B cell (primary cell): ENCODE measurements at regions not wholly inside any gene's neighbourhood (a gene's known extent, or its start where the extent isn't known, plus 50 kb on each side); places are given as distances from the start of the nearest gene placed in this dataset.

Experiments used
- ATAC-seq: fragments of 200-7000 bp; cut with Tn5 transposase; one replicate; pipeline ENCODE4 v1.10.0; 2021; ENCODE audit warnings: low read depth, mild to moderate bottlenecking, moderate number of reproducible peaks, moderate library complexity
- CTCF ChIA-PET: fragments of 350-600 bp; sonication (Branson Sonifier 250); formaldehyde crosslinking; loops from one replicate; lab custom pipeline; 2021; ENCODE audit warnings: antibody characterized with exemption, inconsistent platforms; lab: Charles Lee
- POLR2A ChIA-PET: fragments of 350-600 bp; sonication (Branson Sonifier 250); formaldehyde crosslinking; loops from one replicate; lab custom pipeline; 2021; ENCODE audit warnings: antibody characterized with exemption; lab: Charles Lee
- DNase-seq: peaks from one replicate; pipeline ENCODE4 v3.0.0; 2013
- H2AFZ ChIP-seq: 2 replicates; pipeline ENCODE4 v1.6.1; 2012; ENCODE audit warnings: mild to moderate bottlenecking, low read depth, low read length; ENCODE audit not compliant: insufficient read depth, poor library complexity, severe bottlenecking
- H3K27ac ChIP-seq, 2 donors: 1 replicate in 1 of 2; 2 replicates in 1 of 2; pipeline ENCODE4 v1.5.1; 2012 to 2013; ENCODE audit warnings: low read length in 2 of 2, mild to moderate bottlenecking in 2 of 2, moderate library complexity in 1 of 2
- H3K27me3 ChIP-seq, 4 experiments: fragments of 200-600 bp in 1 of 4; sonication (generic) in 1 of 4; replicated peaks in 1 of 4; 1 replicate in 2 of 4; 2 replicates in 2 of 4; pipeline versions ENCODE4 v1.6.1 to v1.7.0; 2013 to 2016; ENCODE audit warnings: low read length in 3 of 4, mild to moderate bottlenecking in 2 of 4, mixed read lengths in 1 of 4, moderate library complexity in 1 of 4; ENCODE audit not compliant: insufficient read depth in 4 of 4, control insufficient read depth in 3 of 4; ENCODE audit errors: control extremely low read depth in 1 of 4
- H3K36me3 ChIP-seq, 2 experiments: replicated peaks in 1 of 2; 1 replicate in 1 of 2; 2 replicates in 1 of 2; pipeline versions ENCODE4 v1.6.1 to v1.7.1; 2013; ENCODE audit warnings: low read length in 1 of 2; ENCODE audit not compliant: insufficient read depth in 2 of 2, control insufficient read depth in 1 of 2; ENCODE audit errors: control extremely low read depth in 1 of 2, extremely low read depth in 1 of 2
- H3K4me1 ChIP-seq, 2 donors: fragments of 200-600 bp in 1 of 2; sonication (generic) in 1 of 2; 1 replicate in 1 of 2; 2 replicates in 1 of 2; pipeline versions ENCODE4 v1.5.1 to v1.6.1; 2013 to 2017; ENCODE audit warnings: low read length in 2 of 2; ENCODE audit not compliant: control insufficient read depth in 2 of 2, insufficient read depth in 2 of 2
- H3K4me2 ChIP-seq: replicated peaks from 2 replicates; pipeline ENCODE3; 2012; ENCODE audit warnings: mild to moderate bottlenecking, low read depth, low read length; ENCODE audit not compliant: poor library complexity, severe bottlenecking
- H3K4me3 ChIP-seq, 5 experiments: fragments of 200-600 bp in 1 of 5; sonication (generic) in 1 of 5; 1 replicate in 3 of 5; 2 replicates in 2 of 5; pipeline versions ENCODE4 v1.5.1 to v1.7.0; 2011 to 2016; ENCODE audit warnings: low read length in 4 of 5, mild to moderate bottlenecking in 4 of 5, low read depth in 2 of 5, control low read depth in 1 of 5, moderate library complexity in 1 of 5; ENCODE audit not compliant: insufficient read depth in 1 of 5; ENCODE audit errors: control extremely low read depth in 1 of 5, extremely low read depth in 1 of 5
- H3K79me2 ChIP-seq: fragments of 200-600 bp; sonication (generic); one replicate; pipeline ENCODE4 v1.6.0; 2016; ENCODE audit warnings: low read length; ENCODE audit not compliant: control insufficient read depth, insufficient read depth
- H3K9ac ChIP-seq: fragments of 200-600 bp; sonication (generic); 2 replicates; pipeline ENCODE4 v1.6.1; 2017; ENCODE audit warnings: mild to moderate bottlenecking, low read length, moderate library complexity
- H3K9me3 ChIP-seq, 3 donors: one replicate each; pipeline versions ENCODE4 v1.6.1 to v1.7.1; 2013; ENCODE audit warnings: low read length in 2 of 3; ENCODE audit not compliant: control insufficient read depth in 2 of 3, insufficient read depth in 1 of 3; ENCODE audit errors: control extremely low read depth in 1 of 3
- H4K20me1 ChIP-seq: 2 replicates; pipeline ENCODE4 v1.6.0; 2012; ENCODE audit warnings: mild to moderate bottlenecking, low read length; ENCODE audit not compliant: insufficient read depth, control insufficient read depth, poor library complexity, severe bottlenecking
- H3K27ac Mint-ChIP-seq: one replicate; pipeline ENCODE4 v1.8.0; 2021; ENCODE audit warnings: mixed read lengths
- H3K27me3 Mint-ChIP-seq: one replicate; pipeline ENCODE4 v1.8.0; 2021; ENCODE audit warnings: mixed read lengths
- H3K4me1 Mint-ChIP-seq: one replicate; pipeline ENCODE4 v1.8.0; 2021; ENCODE audit warnings: mixed read lengths
- H3K4me3 Mint-ChIP-seq: one replicate; pipeline ENCODE4 v1.8.0; 2021; ENCODE audit warnings: mixed read lengths
- H3K9me3 Mint-ChIP-seq: one replicate; pipeline ENCODE4 v1.8.0; 2022; ENCODE audit warnings: mixed read lengths; ENCODE audit not compliant: insufficient read depth
- CTCF ChIP-seq: fragments of 200-600 bp; IDR thresholded peaks from one replicate; pipeline ENCODE4 v1.8.0; 2022; ENCODE audit warnings: antibody characterized with exemption, mild to moderate bottlenecking
- EZH2 ChIP-seq: IDR thresholded peaks from 2 replicates; pipeline ENCODE4 v1.6.1; 2012; ENCODE audit warnings: borderline replicate concordance, low read depth, mild to moderate bottlenecking, moderate library complexity, low read length; ENCODE audit not compliant: insufficient read depth, poor library complexity, severe bottlenecking
- WGBS: methylation state at CpG from one replicate; pipeline ENCODE4 v1.1.5; 2013; ENCODE audit warnings: missing lambda C conversion rate; ENCODE audit not compliant: insufficient coverage; 5-methylcytosine and 5-hydroxymethylcytosine counted together
- intact Hi-C: fragments of 100-400 bp; cut with micrococcal nuclease; formaldehyde crosslinking; loops from one replicate; pipeline ENCODE4 v1.10.0; 2022

GRCh38 chr20:40319056-40319455 is 370.0 kb downstream of the MAFB start:
- DNase-seq = no peak
- no peak for TF ChIP-seq CTCF
- TF ChIP-seq EZH2 = no peak
- intact Hi-C loops = no loop called here
- Histone ChIP-seq H3K4me3 (no peak overlapping the region), H3K27me3 (peaks cover 0 to 2% (median 0%) of the 10 kb centered on the region in 4 experiments), H3K36me3 (no peaks in the 10 kb centered on the region), H3K9ac (no peak overlapping the region), H2AFZ (no peak overlapping the region), H4K20me1 (no peaks in the 10 kb centered on the region), H3K27ac (no peak overlapping the region), H3K9me3 (no peaks in the 10 kb centered on the region), H3K79me2 (no peaks in the 10 kb centered on the region), H3K4me2 (no peak overlapping the region), H3K4me1 (no peaks in the 10 kb centered on the region)
- H3K9me3 Mint-ChIP-seq = no peaks in the 10 kb centered on the region
- no peak overlapping the region for H3K4me3 Mint-ChIP-seq
- peaks cover 5% of the 10 kb centered on the region for H3K27me3 Mint-ChIP-seq
- H3K4me1 Mint-ChIP-seq = no peaks in the 10 kb centered on the region
- ChIA-PET POLR2A (no interaction called here), CTCF (no interaction called here)
- H3K27ac Mint-ChIP-seq = no peak overlapping the region
- ATAC-seq = no peak
- WGBS = 89% methylated on average over 1 of the region's 3 CpGs

GRCh38 chr20:40317156-40317790 is 371.8 kb downstream of the MAFB start:
- 73% methylated on average over 3 of the region's 5 CpGs for WGBS
- peaks cover 0 to 2% (median 0%) of the 10 kb centered on the region in 4 experiments for H3K27me3 ChIP-seq
- intact Hi-C loops = no loop called here

More at GRCh38 chr20:40317156-40317790, 371.8 kb downstream of the MAFB start:
- no peaks in the 10 kb centered on the region for H4K20me1 ChIP-seq
- H3K27ac ChIP-seq = no peak overlapping the region
- H3K27ac Mint-ChIP-seq = no peak overlapping the region
- no peak overlapping the region for H3K4me3 Mint-ChIP-seq
- ChIA-PET POLR2A (no interaction called here), CTCF (no interaction called here)
- H3K9ac ChIP-seq = no peak overlapping the region
- ATAC-seq (no peak), DNase-seq (no peak)
- H3K9me3 ChIP-seq = no peaks in the 10 kb centered on the region
- no peaks in the 10 kb centered on the region for H3K9me3 Mint-ChIP-seq
- H3K4me2 ChIP-seq = no peak overlapping the region
- no peaks in the 10 kb centered on the region for H3K4me1 Mint-ChIP-seq
- no peaks in the 10 kb centered on the region for H3K4me1 ChIP-seq
- no peaks in the 10 kb centered on the region for H3K79me2 ChIP-seq
- TF ChIP-seq CTCF = no peak
- no peak for TF ChIP-seq EZH2
- peaks cover 5% of the 10 kb centered on the region for H3K27me3 Mint-ChIP-seq
- H3K36me3 ChIP-seq = no peaks in the 10 kb centered on the region
- no peak overlapping the region for H2AFZ ChIP-seq
- no peak overlapping the region for H3K4me3 ChIP-seq
